MM.1S (cell line): ENCODE measurements at regions not wholly inside any gene's neighbourhood (a gene's known extent, or its start where the extent isn't known, plus 50 kb on each side); places are given as distances from the start of the nearest gene placed in this dataset.

ENCODE experiments used
- DNase-seq: peaks from one replicate; pipeline ENCODE4 v3.0.0-alpha.2; 2015
- H2AFZ ChIP-seq: fragments of 300-600 bp; sonication (generic); 2 replicates; pipeline ENCODE4 v1.6.0; 2016; ENCODE audit warnings: antibody characterized with exemption, low read length
- H3F3A ChIP-seq: fragments of 300-600 bp; sonication (generic); 2 replicates; pipeline ENCODE4 v1.6.1; 2016; ENCODE audit warnings: mild to moderate bottlenecking, antibody characterized with exemption, low read length, moderate library complexity, mixed read lengths; ENCODE audit not compliant: insufficient read depth
- H3K27ac ChIP-seq: fragments of 300-600 bp; sonication (generic); 2 replicates; pipeline ENCODE4 v1.5.1; 2016; ENCODE audit warnings: mild to moderate bottlenecking, low read length
- H3K27me3 ChIP-seq: fragments of 300-600 bp; sonication (generic); replicated peaks from 2 replicates; pipeline ENCODE4 v1.6.0; 2016; ENCODE audit warnings: low read length; ENCODE audit not compliant: insufficient read depth
- H3K36me3 ChIP-seq: fragments of 300-600 bp; sonication (generic); replicated peaks from 2 replicates; pipeline ENCODE4 v1.6.1; 2016; ENCODE audit warnings: mild to moderate bottlenecking, low read length, mixed read lengths; ENCODE audit not compliant: insufficient read depth
- H3K4me1 ChIP-seq: fragments of 300-600 bp; sonication (generic); 2 replicates; pipeline ENCODE4 v1.6.1; 2016; ENCODE audit warnings: low read length, mixed read lengths
- H3K4me2 ChIP-seq: fragments of 300-600 bp; sonication (generic); 2 replicates; pipeline ENCODE4 v1.6.0; 2016; ENCODE audit warnings: low read depth, low read length
- H3K4me3 ChIP-seq: fragments of 300-600 bp; sonication (generic); 2 replicates; pipeline ENCODE4 v1.5.1; 2016; ENCODE audit warnings: low read length, mixed read lengths
- H3K79me2 ChIP-seq: fragments of 300-600 bp; sonication (generic); 2 replicates; pipeline ENCODE4 v1.6.1; 2016; ENCODE audit warnings: mixed run types, low read length, mixed read lengths
- H3K9ac ChIP-seq: fragments of 300-600 bp; sonication (generic); 2 replicates; pipeline ENCODE4 v1.6.1; 2016; ENCODE audit warnings: low read length, mixed read lengths
- H3K9me2 ChIP-seq: fragments of 300-600 bp; sonication (generic); replicated peaks from 2 replicates; pipeline ENCODE4 v1.6.1; 2016; ENCODE audit warnings: mild to moderate bottlenecking, low read length, mixed read lengths; ENCODE audit not compliant: insufficient read depth
- H3K9me3 ChIP-seq: fragments of 300-600 bp; sonication (generic); replicated peaks from 2 replicates; pipeline ENCODE4 v1.6.1; 2016; ENCODE audit warnings: mild to moderate bottlenecking, low read length, mixed read lengths; ENCODE audit not compliant: insufficient read depth
- H4K20me1 ChIP-seq: fragments of 300-600 bp; sonication (generic); 2 replicates; pipeline ENCODE4 v1.6.1; 2016; ENCODE audit warnings: mild to moderate bottlenecking, low read length, moderate library complexity, mixed read lengths; ENCODE audit not compliant: insufficient read depth
- EZH2 ChIP-seq: fragments of 300-600 bp; sonication (generic); optimal IDR thresholded peaks from 2 replicates; pipeline ENCODE3; 2017; ENCODE audit warnings: low read depth, mild to moderate bottlenecking, antibody characterized with exemption, low read length, mixed read lengths
- EZH2phosphoT487 ChIP-seq: fragments of 300-600 bp; sonication (generic); IDR thresholded peaks from 2 replicates; pipeline ENCODE4 v1.6.1; 2018; ENCODE audit warnings: antibody characterized with exemption, low read length
- TF ChIP-seq, protein P1 (sequence below): fragments of 300-600 bp; sonication (generic); IDR thresholded peaks from 2 replicates; pipeline ENCODE4 v1.5.1; 2016; ENCODE audit warnings: antibody characterized with exemption, low read length, mixed read lengths

DNA sequence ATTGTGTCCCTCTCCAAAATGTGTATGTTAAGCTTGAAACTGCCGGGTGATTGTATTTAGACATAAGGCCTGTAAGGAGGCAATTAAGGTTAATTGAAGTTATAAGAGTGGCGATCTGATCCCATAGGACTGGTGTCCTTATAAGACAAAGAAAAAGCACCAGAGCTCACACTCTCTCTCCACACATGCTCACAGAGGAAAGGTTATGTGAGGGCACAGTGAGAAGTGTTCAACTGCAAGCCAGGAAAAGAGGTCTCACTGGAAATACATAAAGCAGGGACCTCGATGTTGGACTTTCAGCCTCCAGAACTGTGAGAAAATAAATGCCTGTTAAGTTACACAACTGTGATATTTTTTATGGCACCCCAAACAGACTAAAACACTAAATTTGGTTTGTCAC is 1233.8 kb upstream of the CNTN5 start:
- H3K36me3 ChIP-seq = no peaks in the 10 kb centered on the region
- H3K9ac ChIP-seq = no peak overlapping the region
- no peaks in the 10 kb centered on the region for H3K79me2 ChIP-seq
- TF ChIP-seq EZH2 = no peak
- TF ChIP-seq EZH2phosphoT487 = no peak
- no peaks in the 10 kb centered on the region for H3K9me2 ChIP-seq
- no peaks in the 10 kb centered on the region for H3F3A ChIP-seq
- no peaks in the 10 kb centered on the region for H3K27me3 ChIP-seq
- DNase-seq = no peak
- no peaks in the 10 kb centered on the region for H3K4me1 ChIP-seq
- H4K20me1 ChIP-seq = no peaks in the 10 kb centered on the region
- no peak overlapping the region for H3K4me2 ChIP-seq
- no peak overlapping the region for H3K27ac ChIP-seq
- H3K4me3 ChIP-seq = no peak overlapping the region
- no peak overlapping the region for H2AFZ ChIP-seq
- no peaks in the 10 kb centered on the region for H3K9me3 ChIP-seq

DNA sequence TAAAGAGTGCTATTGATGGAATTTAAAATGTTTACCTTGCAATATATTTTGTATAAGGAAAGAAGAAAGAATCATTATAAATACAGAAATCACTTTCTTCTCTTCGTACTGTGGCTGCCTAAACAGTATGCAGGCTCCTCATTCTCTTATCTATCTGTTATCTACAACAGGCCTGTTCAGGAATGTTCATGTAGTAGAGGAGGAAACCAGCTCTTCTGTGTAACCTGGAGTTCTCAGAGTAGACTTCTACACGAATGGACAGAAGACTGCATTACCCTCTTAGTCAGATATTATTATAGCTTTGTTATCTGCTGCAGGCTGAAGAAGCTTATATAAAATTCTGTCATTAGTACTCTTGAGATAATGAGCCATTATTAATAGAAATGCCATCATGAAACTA is 1225.9 kb upstream of the CNTN5 start:
- no peak overlapping the region for H2AFZ ChIP-seq
- H3K4me1 ChIP-seq = no peaks in the 10 kb centered on the region
- no peak overlapping the region for H3K9ac ChIP-seq
- no peaks in the 10 kb centered on the region for H3K79me2 ChIP-seq
- no peaks in the 10 kb centered on the region for H3K36me3 ChIP-seq
- H3K27me3 ChIP-seq = no peaks in the 10 kb centered on the region
- H3K27ac ChIP-seq = no peak overlapping the region
- DNase-seq = no peak
- H3K4me3 ChIP-seq = no peak overlapping the region
- no peaks in the 10 kb centered on the region for H4K20me1 ChIP-seq
- no peaks in the 10 kb centered on the region for H3K9me2 ChIP-seq
- H3K9me3 ChIP-seq = no peaks in the 10 kb centered on the region
- TF ChIP-seq, protein P1, sequence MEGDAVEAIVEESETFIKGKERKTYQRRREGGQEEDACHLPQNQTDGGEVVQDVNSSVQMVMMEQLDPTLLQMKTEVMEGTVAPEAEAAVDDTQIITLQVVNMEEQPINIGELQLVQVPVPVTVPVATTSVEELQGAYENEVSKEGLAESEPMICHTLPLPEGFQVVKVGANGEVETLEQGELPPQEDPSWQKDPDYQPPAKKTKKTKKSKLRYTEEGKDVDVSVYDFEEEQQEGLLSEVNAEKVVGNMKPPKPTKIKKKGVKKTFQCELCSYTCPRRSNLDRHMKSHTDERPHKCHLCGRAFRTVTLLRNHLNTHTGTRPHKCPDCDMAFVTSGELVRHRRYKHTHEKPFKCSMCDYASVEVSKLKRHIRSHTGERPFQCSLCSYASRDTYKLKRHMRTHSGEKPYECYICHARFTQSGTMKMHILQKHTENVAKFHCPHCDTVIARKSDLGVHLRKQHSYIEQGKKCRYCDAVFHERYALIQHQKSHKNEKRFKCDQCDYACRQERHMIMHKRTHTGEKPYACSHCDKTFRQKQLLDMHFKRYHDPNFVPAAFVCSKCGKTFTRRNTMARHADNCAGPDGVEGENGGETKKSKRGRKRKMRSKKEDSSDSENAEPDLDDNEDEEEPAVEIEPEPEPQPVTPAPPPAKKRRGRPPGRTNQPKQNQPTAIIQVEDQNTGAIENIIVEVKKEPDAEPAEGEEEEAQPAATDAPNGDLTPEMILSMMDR = no peak
- TF ChIP-seq EZH2phosphoT487 (no peak), EZH2 (no peak)
- H3K4me2 ChIP-seq = no peak overlapping the region
- no peaks in the 10 kb centered on the region for H3F3A ChIP-seq

DNA sequence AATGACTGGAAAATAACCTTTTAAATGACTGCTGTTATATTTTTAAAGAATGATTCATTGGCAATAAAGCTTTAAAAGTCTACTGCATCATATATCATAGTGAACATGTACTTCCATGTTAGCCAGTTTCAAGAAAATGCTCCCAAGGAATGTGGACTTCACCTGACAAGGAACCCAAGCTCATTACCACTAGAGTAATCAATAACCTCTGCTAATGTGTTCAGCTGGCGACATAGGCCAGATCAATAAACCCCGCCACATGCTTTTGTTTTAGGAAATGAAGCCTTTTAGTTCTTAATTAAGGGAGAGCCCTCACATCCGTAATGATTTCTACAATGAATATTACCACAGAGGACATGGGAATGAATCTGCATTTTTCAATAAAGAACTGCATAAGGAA is 1219.9 kb upstream of the CNTN5 start:
- H3K27ac ChIP-seq = no peak overlapping the region
- no peaks in the 10 kb centered on the region for H3F3A ChIP-seq
- TF ChIP-seq, protein P1 = no peak
- TF ChIP-seq EZH2 (no peak), EZH2phosphoT487 (no peak)
- no peak overlapping the region for H2AFZ ChIP-seq
- H3K36me3 ChIP-seq = no peaks in the 10 kb centered on the region
- DNase-seq = no peak
- no peaks in the 10 kb centered on the region for H3K79me2 ChIP-seq
- H3K9me3 ChIP-seq = no peaks in the 10 kb centered on the region
- H3K9me2 ChIP-seq = no peaks in the 10 kb centered on the region
- no peak overlapping the region for H3K9ac ChIP-seq
- no peak overlapping the region for H3K4me2 ChIP-seq
- no peaks in the 10 kb centered on the region for H3K27me3 ChIP-seq
- no peaks in the 10 kb centered on the region for H4K20me1 ChIP-seq
- no peaks in the 10 kb centered on the region for H3K4me1 ChIP-seq
- H3K4me3 ChIP-seq = no peak overlapping the region

DNA sequence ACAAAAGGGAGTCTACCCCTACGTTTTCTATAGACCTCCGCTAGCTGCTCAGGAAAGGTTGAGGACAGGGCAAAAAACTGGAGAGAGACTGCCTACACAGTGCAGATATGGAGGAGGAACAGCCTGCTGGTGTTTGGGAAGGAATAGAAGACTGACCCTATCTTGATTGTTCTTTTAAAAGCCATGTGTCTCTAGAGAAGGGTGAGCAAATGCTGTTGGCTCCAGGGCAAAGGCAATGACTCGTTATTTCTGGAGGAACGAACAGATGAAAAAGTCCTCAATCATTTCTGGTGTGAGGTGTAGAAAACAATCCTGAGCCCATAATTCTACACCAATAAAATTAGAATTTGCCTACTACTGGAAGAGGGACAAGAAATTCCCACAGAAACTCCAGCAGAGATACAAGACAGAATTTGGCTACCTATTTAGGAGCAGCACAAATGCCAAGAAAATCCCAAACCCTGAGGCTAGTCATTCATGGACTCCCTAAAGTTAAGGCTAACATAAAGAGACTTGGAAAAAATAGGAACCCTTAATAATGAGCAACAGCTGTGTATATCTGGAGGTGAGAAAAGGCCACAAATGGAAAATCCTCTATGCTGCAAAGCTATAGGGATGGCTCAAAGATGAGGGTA is 1206.3 kb upstream of the CNTN5 start:
- DNase-seq = no peak
- no peaks in the 10 kb centered on the region for H3K79me2 ChIP-seq
- no peak overlapping the region for H3K4me2 ChIP-seq
- no peak for TF ChIP-seq EZH2phosphoT487
- no peak for TF ChIP-seq EZH2
- TF ChIP-seq, protein P1 = no peak
- no peaks in the 10 kb centered on the region for H3K4me1 ChIP-seq
- H3K9ac ChIP-seq = no peak overlapping the region
- H3K27ac ChIP-seq = no peak overlapping the region
- no peaks in the 10 kb centered on the region for H3K36me3 ChIP-seq
- no peak overlapping the region for H3K4me3 ChIP-seq
- no peaks in the 10 kb centered on the region for H3K9me2 ChIP-seq
- H3K27me3 ChIP-seq = no peaks in the 10 kb centered on the region
- H3K9me3 ChIP-seq = no peaks in the 10 kb centered on the region
- no peaks in the 10 kb centered on the region for H3F3A ChIP-seq
- no peak overlapping the region for H2AFZ ChIP-seq
- H4K20me1 ChIP-seq = no peaks in the 10 kb centered on the region
